NCI-H82 treated with DMSO at 0.1 percent for 48 hours (cell line): ENCODE measurements at regions not wholly inside any gene's neighbourhood (a gene's known extent, or its start where the extent isn't known, plus 50 kb on each side); places are given as distances from the start of the nearest gene placed in this dataset.
A peak's percentile ranks its signal among the peaks of the same experiment; 100 is the strongest.
"Not testable (repeated sequence)": the region's sequence is repeated elsewhere in the genome, so short reads cannot be mapped to it uniquely, and the experiment has no call there.

Experiments used
- DNase-seq: peaks from one replicate; lab custom pipeline; 2025; ENCODE audit not compliant: unreplicated experiment; lab: John Stamatoyannopoulos, UW

DNA sequence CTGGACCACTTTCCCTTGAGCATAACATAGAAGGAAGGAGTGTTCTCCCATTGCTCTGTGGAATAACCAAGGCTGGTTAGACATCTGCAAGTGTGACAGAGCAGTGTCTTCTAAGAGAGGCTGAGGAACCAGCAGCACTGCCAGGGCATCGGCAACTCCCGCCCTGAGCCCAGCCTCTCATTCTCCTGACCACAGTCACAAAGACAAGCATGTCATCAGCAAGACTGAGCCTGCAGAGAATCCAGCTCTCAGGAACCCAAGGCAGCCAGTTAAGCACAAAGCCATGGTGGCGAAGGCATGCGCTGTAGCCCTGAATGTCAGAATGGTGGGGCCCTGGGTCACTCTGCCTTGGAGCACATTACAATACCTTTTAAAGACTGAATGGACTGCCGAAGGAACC is 253.9 kb downstream of the AGTPBP1 start:
- no peak for DNase-seq

DNA sequence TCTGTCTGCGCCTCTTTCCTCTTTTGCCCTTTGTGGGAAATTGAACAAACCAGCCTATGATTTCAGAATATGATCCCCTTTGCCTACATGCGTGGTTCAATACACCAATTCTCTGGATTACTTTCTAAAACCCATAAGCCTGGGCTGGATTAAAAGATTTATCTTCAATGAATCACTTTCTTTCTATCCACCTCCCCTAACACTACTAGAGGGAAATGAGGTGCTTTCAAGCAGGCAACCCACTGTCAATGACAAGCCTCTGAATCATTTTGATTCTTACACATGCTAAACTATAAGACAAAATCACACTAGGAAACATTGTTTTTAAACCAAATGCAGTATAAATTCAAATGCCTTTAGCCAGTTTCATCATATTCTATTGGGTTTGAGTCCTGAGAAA is 257.5 kb downstream of the AGTPBP1 start:
- peak; percentile 4 for DNase-seq

DNA sequence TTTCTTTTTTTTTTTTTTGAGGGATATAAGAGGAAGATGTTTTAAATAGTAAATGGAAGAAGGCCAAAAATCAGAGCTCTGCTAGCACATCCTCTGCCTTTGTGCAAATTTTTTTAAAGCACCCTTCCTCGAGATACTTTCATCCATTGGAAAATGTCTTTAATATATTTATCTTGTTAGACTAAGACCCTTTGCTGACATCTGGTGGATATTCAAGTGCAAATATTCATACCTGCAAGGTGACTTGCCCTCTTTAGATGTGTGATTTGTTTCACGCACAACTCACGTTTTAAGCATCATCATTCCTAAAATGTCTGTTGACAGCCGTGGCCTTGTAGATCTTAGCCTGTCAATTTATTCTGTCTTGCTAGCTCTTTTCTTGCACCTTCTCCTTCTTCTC is 258.5 kb downstream of the AGTPBP1 start:
- DNase-seq = no peak

DNA sequence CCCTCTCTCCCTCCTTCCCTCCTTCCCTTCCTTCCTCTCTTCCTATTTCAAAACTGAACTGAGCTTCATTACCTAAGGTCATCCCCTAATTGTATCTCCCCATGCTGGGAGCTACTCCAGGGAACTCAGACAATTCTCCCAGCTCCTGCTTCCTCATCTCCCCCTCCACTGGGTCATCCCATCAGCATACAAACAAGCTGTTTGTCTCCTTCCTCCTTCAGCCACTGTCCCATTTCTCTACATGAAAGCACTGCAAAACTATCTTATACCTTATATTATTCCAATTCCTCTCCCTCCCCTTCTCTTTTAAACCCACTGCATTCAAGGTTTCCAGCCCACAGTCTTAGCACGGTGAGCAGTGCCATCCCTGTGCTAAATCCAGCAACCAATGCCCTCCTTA is 262.4 kb downstream of the AGTPBP1 start:
- no peak for DNase-seq

DNA sequence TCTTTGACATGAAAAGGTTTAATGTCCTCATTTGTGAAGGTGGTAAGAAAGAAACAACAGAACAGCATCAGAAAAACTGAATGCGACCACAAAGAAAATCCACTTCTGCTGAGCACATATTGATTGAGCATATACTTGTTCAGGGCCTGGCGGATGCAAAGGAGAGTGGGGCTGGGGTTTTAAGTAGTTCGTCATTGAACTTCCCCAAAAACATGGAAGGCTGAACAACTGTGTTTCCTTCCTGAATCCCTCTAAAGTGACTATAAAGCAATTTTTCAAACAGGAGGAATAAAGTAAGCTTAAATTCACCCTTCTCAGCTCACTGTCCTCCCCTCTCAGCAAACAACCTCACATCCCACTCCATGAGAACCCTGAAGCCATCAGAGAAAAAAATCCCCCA is 262.9 kb downstream of the AGTPBP1 start:
- DNase-seq = no peak

DNA sequence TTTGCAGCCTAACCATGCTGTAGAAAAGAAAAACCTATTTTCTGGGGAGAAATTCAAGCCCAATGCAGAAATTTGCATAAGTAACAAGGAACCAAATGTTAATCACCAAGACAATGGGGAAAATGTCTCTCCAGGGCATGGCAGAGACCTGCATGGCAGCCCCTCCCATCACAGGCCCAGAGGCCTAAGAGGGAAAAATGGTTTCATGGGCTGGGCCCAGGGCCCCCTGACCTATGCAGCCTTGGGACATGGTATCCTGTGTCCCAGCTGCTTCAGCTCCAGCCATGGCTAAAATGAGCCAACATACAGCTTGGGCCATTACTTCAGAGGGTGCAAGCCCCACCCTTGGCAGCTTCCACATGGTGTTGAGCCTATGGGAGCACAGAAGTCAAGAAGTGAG is 266.9 kb downstream of the AGTPBP1 start:
- not testable (repeated sequence) for DNase-seq

DNA sequence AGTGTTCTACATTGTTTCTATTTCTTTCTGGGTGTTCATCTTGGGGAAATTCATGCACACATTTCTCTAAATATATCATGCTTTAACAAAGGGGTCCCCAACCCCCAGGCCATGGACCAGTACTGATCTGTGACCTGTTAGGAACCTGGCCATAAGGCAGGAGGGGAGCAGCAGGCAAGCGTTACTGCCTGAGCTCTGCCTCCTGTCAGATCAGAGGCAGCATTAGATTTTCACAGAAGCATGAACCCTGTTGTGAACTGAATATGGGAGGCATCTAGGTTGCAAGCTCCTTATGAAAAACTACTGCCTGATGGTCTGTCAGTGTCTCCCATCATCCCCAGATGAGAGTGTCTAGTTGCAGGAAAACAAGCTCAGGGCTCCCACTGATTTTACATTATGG is 270.0 kb downstream of the AGTPBP1 start:
- no peak for DNase-seq

DNA sequence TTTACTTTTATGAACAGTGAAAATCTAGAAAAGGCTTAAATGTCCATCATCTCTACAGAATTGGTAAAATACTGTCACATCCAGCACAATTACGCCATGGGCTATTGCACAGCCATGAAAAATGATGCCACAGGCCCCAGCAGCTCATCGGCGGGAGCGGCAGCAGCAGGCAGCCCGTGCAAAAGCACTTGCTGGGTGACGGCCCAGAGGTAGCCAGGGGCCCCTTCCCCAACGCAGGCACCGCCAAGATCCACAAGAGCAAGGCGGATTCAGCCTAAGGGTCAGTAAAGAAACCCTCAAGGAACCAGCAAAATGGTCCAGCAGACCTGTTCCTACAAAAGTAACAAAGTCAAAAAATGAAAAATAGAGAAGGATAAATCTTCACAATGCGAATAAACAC is 272.7 kb downstream of the AGTPBP1 start:
- DNase-seq = no peak

DNA sequence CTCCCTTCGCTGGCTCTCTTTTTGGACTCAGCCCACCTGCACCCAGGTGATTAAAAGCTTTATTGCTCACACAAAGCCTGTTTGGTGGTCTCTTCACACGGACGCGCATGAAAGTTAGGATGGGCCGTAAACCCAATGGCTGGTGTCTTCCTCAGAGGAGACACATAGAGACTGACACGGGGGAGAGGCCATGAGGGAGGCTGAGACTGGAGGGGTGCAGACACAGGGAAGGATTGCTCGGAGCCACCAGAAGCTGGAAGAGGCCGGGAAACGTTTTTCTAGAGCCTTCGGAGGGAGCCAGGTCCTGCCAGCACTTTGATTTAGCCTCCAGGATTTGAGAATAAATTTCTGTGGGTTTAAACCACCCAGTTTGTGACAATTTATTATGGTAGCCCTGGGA is 274.9 kb downstream of the AGTPBP1 start:
- DNase-seq = no peak

DNA sequence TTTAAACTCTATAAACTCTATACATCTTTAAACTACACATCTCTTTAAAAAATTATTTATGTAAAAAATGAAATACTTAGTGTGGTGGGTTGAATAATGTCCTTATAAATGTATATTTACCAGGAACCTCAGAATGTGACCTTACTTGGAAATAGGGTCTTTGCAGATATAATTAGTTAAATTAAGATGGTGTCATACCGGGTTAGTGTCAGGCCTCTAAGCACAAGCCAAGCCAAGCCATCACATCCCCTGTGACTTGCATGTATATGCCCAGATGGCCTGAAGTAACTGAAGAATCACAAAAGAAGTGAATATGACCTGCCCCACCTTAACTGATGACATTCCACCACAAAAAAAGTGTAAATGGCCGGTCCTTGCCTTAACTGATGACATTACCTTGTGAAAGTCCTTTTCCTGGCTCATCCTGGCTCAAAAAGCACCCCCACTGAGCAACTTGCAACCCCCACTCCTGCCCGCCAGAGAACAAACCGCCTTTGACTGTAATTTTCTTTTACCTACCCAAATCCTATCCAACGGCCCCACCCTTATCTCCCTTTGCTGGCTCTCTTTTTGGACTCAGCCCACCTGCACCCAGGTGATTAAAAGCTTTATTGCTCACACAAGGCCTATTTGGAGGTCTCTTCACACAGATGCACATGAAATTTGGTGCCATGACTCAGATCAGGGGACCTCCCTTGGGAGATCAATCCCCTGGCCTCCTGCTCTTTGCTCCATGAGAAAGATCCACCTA is 283.5 kb downstream of the AGTPBP1 start:
- DNase-seq = not testable (repeated sequence)

DNA sequence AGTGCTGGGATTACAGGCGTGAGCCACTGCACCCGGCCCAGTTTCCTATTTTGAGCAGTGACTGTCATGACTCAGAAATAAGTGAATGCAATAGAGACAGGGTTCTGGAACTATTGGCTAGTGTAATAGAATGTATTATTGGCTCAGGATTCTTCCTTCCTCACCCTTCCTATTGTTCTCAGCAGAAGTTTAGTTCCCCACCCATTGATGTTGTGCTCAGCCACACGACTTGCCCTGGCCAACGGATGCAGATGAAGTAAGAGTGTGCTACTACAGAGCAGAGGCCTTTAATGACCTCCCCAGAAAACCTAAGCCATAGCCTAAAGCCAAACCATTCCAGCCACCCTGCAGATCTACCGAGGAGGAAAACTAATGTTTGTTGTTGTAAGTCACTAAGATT is 287.9 kb downstream of the AGTPBP1 start:
- no peak for DNase-seq

DNA sequence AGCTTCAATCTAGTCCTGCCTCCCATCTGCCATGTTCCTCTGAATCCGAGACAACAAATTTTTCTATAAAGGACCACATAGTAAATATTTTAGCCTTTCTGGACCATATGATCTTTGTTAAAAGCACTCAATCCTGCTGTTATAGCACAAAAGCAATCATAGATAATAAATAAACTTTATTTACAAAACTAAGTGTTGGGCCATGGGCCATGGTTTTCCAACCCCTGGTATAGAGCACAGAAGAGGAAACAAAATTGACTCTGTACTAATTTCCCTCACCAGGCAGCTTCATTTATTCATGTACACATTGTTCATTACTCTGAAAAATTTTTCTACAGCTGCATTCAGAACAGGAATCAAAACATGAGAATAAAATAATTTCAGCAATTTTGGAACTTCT is 288.9 kb downstream of the AGTPBP1 start:
- DNase-seq = no peak

DNA sequence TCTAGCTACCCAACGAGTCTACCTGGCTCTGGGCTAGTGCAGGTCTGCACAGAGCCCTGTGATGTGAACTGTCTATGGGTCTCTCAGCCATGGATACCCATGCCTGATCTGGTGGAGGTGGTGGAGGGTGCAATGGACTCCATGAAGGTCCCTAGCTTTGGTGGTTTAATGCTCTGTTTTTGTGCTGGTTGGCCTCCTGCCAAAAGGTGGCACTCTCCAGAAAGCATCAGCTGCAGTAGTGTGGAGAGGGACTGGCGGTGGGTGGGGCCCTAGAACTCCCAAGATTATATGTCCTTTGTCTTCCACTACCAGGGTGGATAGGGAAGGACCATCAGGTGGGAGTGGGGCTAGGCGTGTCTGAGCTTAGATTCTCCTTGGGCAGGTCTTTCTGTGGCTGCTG is 290.1 kb downstream of the AGTPBP1 start:
- DNase-seq = no peak

DNA sequence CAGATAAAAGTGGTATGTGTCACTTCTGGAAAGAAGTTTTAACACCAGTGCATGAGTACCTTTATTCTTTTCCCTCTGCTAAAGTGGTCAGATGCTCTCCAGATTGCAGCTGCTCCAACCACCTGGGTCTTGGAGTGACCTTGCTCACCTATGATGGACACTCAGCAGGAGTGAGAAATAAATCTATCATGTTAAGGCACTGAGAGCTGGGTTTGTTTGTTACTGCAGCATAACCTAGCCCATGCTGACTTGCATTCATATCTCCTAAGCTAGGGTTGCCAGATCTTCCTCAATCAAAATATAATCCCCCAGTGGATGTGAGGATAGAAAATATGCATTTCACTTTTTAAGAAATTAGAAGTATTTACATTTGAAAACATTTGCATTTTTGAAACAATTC is 295.9 kb downstream of the AGTPBP1 start:
- no peak for DNase-seq

DNA sequence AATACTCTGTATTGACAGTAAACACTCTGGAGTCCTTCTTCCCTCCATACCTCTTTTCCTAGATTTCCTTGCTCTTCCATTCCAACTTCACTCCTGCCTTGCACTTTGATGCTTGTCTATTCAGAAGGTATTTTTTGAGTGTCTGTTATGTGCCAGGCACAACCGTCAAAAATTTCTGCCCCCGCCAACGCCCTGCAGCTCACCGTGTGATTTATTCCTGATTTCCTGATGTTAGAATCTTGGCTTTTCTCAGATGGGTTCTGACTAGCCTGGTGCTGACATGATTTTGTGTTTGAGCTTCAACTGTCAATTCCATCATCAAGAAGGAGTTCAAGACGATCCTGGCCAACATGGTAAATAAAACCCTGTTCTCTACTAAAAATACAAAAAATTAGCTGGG is 297.5 kb downstream of the AGTPBP1 start:
- no peak for DNase-seq

DNA sequence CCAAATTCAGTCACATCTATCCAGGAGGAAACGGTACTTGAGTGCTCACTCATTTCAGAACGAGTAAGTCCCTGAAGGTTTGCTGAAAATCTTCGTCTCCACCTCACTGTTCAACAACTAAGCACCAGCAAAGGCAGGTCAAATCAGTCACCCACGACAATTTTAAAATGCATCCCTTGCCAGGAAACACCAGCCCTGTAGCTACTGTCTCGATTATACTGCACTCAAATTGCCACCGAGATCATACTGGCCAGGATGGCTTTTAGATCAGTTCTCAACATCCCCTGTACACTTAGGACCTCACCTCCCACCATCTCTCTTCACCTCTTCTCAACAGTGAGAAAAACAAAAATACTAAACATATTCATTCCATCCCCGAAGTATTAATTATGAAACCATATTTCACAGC is 298.6 kb downstream of the AGTPBP1 start:
- no peak for DNase-seq

DNA sequence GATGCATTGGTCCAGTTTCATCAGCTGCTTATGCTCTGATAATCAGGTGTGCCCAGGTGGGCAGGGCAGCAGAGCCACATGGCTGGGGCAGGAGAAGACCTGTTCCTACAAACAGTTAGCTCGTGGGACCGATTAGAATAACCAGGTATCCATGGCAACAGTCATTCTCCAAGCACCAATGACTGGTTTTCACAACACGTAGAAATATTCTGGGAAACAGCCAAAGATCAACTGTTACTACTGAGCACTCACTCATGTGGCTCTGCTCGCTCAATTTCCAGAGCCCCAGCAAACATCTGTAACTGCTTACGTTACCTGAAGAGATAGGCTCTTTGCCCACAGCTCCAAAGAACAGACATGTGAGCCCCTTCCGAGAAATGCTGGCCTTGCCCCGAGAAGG is 302.0 kb downstream of the AGTPBP1 start:
- DNase-seq = no peak

DNA sequence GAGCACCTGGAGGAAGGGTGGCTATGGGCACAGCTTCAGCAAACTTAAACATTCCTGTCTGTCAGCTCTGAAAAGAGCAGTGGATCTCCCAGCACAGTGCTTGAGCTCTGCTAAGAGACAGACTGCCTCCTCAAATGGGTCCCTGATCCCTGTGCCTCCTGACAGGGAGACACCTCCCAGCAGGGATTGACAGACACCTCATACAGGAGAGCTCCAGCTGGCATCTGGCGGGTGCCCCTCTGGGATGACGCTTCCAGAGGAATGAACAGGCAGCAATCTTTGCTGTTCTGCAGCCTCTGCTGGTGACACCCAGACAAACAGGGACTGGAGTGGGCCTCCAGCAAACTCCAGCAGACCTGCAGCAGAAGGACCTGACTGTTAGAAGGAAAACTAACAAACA is 307.8 kb downstream of the AGTPBP1 start:
- not testable (repeated sequence) for DNase-seq

DNA sequence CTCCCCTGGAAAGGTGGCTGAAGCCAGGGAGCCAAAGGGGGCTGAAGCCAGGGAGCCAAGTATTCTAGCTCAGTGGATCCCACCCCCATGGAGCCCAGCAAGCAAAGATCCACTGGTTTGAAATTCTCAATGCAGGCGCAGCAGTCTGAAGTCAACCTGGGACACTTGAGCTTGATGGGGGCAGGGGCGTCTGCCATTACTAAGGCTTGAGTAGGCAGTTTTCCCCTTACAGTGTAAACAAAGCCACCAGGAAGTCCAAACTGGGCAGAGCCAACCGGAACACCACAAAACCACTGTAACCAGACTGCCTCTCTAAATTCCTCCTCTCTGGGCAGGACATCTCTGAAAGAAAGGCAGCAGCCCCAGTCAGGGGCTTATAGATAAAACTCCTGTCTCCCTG is 308.2 kb downstream of the AGTPBP1 start:
- not testable (repeated sequence) for DNase-seq

DNA sequence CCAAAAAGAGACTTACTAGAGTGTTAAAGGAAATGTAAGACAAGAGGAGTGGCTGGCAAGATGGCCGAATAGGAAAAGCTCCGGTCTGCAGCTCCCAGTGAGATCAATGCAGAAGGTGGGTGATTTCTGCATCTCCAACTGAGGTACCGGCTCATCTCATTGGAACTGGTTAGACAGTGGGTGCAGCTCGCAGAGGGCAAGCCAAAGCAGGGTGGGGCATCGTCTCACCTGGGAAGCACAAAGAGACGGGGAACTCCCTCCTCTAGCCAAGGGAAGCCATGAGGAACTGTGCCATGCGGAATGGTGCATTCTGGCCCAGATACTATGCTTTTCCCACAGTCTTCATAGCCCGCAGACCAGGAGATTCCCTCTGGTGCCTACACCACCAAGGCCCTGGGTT is 308.7 kb downstream of the AGTPBP1 start:
- DNase-seq = no peak

DNA sequence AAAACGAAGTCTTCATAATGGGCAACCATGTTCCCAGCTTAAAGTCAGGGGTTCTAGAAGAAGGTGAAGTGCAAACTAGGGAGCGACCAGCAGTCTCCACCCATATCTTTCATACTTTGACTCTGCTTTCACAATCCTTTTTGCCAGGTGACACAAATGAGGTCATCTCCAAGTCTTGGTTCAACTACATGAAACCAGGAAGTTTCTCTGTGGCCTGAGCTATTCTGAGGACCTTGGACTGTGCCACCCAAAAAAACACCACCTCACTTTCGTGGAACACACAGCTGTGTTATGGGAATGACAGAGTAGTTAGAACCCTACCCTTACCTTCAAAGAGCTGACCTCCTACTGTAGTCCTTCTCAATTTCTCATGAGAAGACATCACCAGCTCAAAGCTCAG is 309.2 kb downstream of the AGTPBP1 start:
- DNase-seq = no peak

DNA sequence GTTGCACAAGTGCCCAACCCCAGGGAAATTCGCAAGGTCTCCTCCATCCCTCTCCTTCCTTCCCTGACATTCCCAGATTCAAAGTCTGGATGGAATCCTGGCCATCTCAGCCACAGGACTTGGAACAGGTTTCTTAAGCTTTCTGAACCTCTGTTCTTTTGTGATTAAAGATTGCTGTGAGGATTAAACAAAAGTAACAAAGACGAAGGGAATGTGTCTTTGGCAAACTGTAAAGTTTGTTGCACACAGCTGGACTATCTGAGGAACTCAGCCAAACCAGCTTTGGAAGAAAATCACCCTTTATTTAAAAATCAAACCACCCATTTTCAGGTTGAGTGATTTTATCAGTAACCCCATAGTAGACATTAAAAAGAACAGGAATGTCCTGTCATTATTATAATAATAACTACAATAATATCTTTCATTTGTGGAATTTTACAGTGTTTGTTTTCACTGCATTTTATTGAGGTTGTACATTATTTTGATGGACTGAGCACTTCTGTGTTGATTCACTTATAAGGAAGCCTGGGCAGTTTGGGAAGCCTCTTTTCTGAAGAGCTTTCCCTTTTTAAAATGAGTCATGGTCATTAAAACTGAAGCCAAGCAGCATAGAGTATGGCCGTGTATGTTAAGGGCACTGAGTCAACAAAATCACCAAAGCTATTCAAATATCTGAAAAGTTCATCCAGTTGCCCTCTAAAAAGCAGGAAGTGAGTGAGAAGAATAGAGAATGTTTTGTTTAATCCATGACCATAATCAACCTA is 310.2 kb downstream of the AGTPBP1 start:
- no peak for DNase-seq
